Stimulated activated CD8-positive, alpha-beta memory T cell treated with anti-CD3 and anti-CD28 coated beads, Interleukin-15, amount 100 ng/mL, for 1 hour (primary cell): ENCODE measurements at regions not wholly inside any gene's neighbourhood (a gene's known extent, or its start where the extent isn't known, plus 50 kb on each side); places are given as distances from the start of the nearest gene placed in this dataset.
"Not testable (repeated sequence)": the region's sequence is repeated elsewhere in the genome, so short reads cannot be mapped to it uniquely, and the experiment has no call there.

ENCODE experiments used
- DNase-seq: peaks from one replicate; pipeline ENCODE4 v3.0.0-alpha.2; 2020; ENCODE audit warnings: low read depth

- no peak for DNase-seq
Observed at GRCh38 chr10:23955456-23956225, 253.3 kb upstream of the KIAA1217 start.

- DNase-seq = no peak
Observed at GRCh38 chr10:23965123-23965522, 243.8 kb upstream of the KIAA1217 start.

GRCh38 chr10:23965880-23966279, 243.1 kb upstream of the KIAA1217 start:
- no peak for DNase-seq

GRCh38 chr10:23966504-23967051, 242.4 kb upstream of the KIAA1217 start:
- no peak for DNase-seq

GRCh38 chr10:23968301-23968700, 240.6 kb upstream of the KIAA1217 start:
- DNase-seq = no peak

GRCh38 chr10:23974746-23975272, 234.1 kb upstream of the KIAA1217 start:
- DNase-seq = no peak

GRCh38 chr10:23975431-23975830, 233.5 kb upstream of the KIAA1217 start:
- no peak for DNase-seq

- DNase-seq = no peak
Observed at GRCh38 chr10:23976275-23976674, 232.7 kb upstream of the KIAA1217 start.

GRCh38 chr10:23978317-23978716, 230.6 kb upstream of the KIAA1217 start:
- no peak for DNase-seq

- no peak for DNase-seq
Observed at GRCh38 chr10:23980094-23980493, 228.8 kb upstream of the KIAA1217 start.

- DNase-seq = no peak
Observed at GRCh38 chr10:23981520-23982309, 227.2 kb upstream of the KIAA1217 start.

- DNase-seq = not testable (repeated sequence)
Observed at GRCh38 chr10:23984405-23984804, 224.5 kb upstream of the KIAA1217 start.

- no peak for DNase-seq
Observed at GRCh38 chr10:23988006-23988405, 220.9 kb upstream of the KIAA1217 start.

- no peak for DNase-seq
Observed at GRCh38 chr10:23994459-23995046, 214.4 kb upstream of the KIAA1217 start.

GRCh38 chr10:23999445-23999844, 209.5 kb upstream of the KIAA1217 start:
- DNase-seq = no peak

- no peak for DNase-seq
Observed at GRCh38 chr10:24000271-24000813, 208.6 kb upstream of the KIAA1217 start.

- DNase-seq = no peak
Observed at GRCh38 chr10:24006741-24007140, 202.2 kb upstream of the KIAA1217 start.

GRCh38 chr10:24007359-24007758, 201.6 kb upstream of the KIAA1217 start:
- DNase-seq = no peak

GRCh38 chr10:24008164-24009091, 200.5 kb upstream of the KIAA1217 start:
- DNase-seq = no peak

GRCh38 chr10:24009115-24009514, 199.8 kb upstream of the KIAA1217 start:
- no peak for DNase-seq

GRCh38 chr10:24009736-24010135, 199.2 kb upstream of the KIAA1217 start:
- no peak for DNase-seq
